HG02623 (cell line): ENCODE measurements at regions not wholly inside any gene's neighbourhood (a gene's known extent, or its start where the extent isn't known, plus 50 kb on each side); places are given as distances from the start of the nearest gene placed in this dataset.

ENCODE experiments used
- ATAC-seq: cut with Tn5 transposase; IDR thresholded peaks from one replicate; pipeline ENCODE4 v1.9.1; 2021; ENCODE audit warnings: moderate library complexity; ENCODE audit not compliant: unreplicated experiment

DNA sequence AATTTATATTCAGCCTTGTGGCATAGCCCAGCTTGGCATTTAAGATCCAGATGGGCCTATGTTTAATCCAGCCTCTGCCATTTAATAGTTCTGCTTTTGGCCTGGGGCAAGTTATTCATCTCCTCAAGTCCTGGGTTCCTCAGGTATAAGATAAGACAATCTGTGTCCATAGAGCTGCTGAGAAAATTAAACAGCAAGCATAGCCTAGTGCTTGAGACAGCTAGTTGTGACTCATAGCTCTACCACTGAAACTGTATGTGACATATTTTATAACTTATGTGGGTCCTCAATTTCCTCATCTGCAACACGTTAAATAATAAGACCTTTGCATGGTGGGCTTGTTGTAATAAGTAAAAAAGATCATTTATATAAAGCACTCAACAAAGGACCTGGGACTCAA is 53.3 kb upstream of the ATP10B start:
- ATAC-seq, result no peak

DNA sequence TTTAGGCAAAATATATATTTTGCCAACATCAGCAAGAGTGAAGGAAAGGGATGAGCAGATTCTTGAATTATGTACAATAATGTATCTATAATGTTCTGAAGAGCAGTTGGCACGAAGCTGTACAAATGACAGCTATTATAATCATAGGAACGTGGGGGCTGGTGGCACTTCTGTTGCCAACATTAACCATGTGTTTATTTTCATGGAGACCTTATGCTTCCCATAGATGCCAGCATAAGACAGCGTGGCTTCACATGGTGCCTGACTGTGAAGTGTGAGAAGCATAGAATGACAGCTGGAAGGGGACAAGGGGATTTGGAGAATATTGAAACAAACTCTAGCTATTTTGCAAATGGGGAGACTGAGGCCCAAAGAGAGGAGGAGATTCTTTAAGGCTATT is 52.6 kb upstream of the ATP10B start:
- ATAC-seq, result no peak

DNA sequence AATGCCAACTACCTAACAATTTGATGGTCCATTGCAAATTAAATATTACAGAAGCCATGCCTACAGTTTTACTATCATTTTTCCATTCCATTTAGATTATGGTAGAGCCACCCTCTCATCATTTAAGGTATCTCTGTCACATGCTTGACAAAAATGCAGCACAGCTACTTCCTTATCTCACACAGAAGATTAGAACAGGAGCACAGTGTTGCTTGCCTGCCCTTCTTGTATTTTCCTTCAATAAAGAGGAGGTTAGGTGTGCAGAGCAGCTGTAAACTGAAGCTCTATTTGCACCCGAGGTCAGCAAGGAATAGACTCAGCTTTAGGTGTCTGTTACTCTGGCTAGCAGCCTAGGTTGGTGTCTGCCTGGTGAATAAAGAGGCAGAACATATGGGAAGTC is 51.5 kb upstream of the ATP10B start:
- no peak for ATAC-seq

DNA sequence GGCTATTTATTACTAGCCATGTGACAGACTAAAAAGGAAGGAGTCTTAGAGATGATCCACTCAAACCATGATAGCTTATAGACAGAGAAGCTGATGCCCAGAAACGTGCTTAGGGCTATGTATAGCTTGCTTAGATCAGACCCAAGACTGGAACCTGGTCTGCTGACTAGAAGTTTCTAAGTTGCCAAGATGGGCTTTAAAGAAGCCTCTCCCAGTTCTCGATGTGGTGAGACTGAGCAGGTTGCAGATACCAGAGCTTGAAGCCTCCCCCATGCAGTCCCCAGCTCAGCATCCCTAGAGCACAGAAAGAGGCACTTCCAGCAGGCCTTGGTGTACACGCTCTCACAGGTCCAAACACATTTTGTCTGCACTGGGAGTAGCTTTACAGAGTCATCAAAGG is 51.1 kb upstream of the ATP10B start:
- ATAC-seq, result no peak
